ENCODE measurements at regions not wholly inside any gene's neighbourhood (a gene's known extent, or its start where the extent isn't known, plus 50 kb on each side); places are given as distances from the start of the nearest gene placed in this dataset.

GRCh38 chr18:32520771-32521170, 50.1 kb upstream of the GAREM1 start:
- DNase-seq (ENCODE audit: low read depth), result no peak
- no peak for TF ChIP-seq CTCF (IDR thresholded peaks at IDR 0.05; ENCODE audit: control insufficient read depth, extremely low read depth, insufficient read depth)

More at GRCh38 chr18:32520771-32521170, 50.1 kb upstream of the GAREM1 start:
- H3K4me3 ChIP-seq (ENCODE audit: low read depth, low read length), result no peak overlapping the region

Data from LNCaP clone FGC (cell line).